Ovary (tissue), 7 donors: ENCODE measurements at regions not wholly inside any gene's neighbourhood (a gene's known extent, or its start where the extent isn't known, plus 50 kb on each side); places are given as distances from the start of the nearest gene placed in this dataset.

Experiments
- DNase-seq, 5 donors: peaks; one replicate each; pipeline ENCODE4 v3.0.0-alpha.2; 2019 to 2020
- H3K27ac ChIP-seq, 2 donors: fragments of 200-600 bp; one replicate each; pipeline versions ENCODE4 v1.5.1 to v1.8.0; 2019 to 2022
- H3K27me3 ChIP-seq: fragments of 200-600 bp; one replicate; pipeline ENCODE4 v1.8.0; 2022
- H3K36me3 ChIP-seq: fragments of 200-600 bp; sonication (generic); one replicate; pipeline ENCODE4 v1.5.1; 2019
- H3K4me1 ChIP-seq: one replicate; pipeline ENCODE4 v1.8.1; 2013; ENCODE audit warnings: mild to moderate bottlenecking, moderate library complexity; ENCODE audit not compliant: insufficient read depth
- H3K4me3 ChIP-seq: fragments of 200-600 bp; sonication (generic); one replicate; pipeline ENCODE4 v1.5.1; 2017
- H3K9me3 ChIP-seq, 2 donors: fragments of 200-600 bp in 1 of 2; sonication (generic) in 1 of 2; one replicate each; pipeline versions ENCODE4 v1.5.1 to v1.8.1; 2013 to 2019; ENCODE audit warnings: mild to moderate bottlenecking in 1 of 2, moderate library complexity in 1 of 2
- EP300 ChIP-seq: sonication (generic); formaldehyde crosslinking; IDR thresholded peaks from one replicate; pipeline ENCODE4 v1.6.1; 2017; ENCODE audit warnings: antibody characterized with exemption
- POLR2A ChIP-seq: fragments of 450-650 bp; IDR thresholded peaks from one replicate; pipeline ENCODE4 v1.6.1; 2017; ENCODE audit warnings: antibody characterized with exemption, mild to moderate bottlenecking, moderate library complexity
- WGBS, 3 donors: extraction: QIAGEN DNeasy Blood & Tissue Kit in 1 of 3; methylation state at CpG; one replicate each; pipeline versions ENCODE4 v1.1.5 to v1.1.7; 2013 to 2017; 5-methylcytosine and 5-hydroxymethylcytosine counted together
- intact Hi-C, 4 donors: fragments of 100-400 bp; cut with DNase I; formaldehyde crosslinking; loops; one replicate each; pipeline versions ENCODE4 v1.11.0 to v1.15.1; 2022 to 2023
- TF ChIP-seq, protein P1 (sequence below), 3 donors: fragments of 450-650 bp in 2 of 3; fragments of 200-600 bp in 1 of 3; IDR thresholded peaks; one replicate each; pipeline versions ENCODE4 v1.5.1 to v1.8.0; 2016 to 2022; ENCODE audit warnings: antibody characterized with exemption in 3 of 3, mild to moderate bottlenecking in 1 of 3
- donor health status: DM: no; HTN: no; CAD: no; lungs with moderate emphysema.
- donor health status: DM: no; HTN: no; CAD: no.
- donor health status: Bipolar disorder and iron deficiency.
- donor health status: DM: no; HTN: no; CAD: no.
- donor health status: DM: yes; HTN: yes; CAD: no.

DNA sequence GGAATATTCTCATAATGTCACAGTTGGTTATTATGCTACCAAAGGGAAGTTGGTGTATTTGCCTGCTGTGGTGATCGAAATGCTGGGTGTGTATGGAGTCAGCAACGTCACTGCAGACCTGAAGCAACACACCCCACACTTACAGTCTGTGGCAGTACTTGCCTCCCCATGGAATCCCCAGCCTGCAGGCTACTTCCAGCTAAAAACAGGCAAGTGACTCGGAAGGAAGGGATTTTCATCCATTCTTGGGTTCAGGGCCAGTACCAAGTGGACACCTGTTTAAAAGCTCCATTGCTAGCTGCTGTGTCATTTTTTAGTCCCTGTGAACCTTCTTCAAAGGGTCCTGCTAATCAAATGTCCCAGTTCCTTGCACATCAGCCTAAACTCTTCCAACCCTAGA is 149.6 kb downstream of the C11orf91 start:
- Histone ChIP-seq H3K4me1 (no peaks in the 10 kb centered on the region), H3K27ac (no peak overlapping the region), H3K27me3 (no peaks in the 10 kb centered on the region), H3K9me3 (no peaks in the 10 kb centered on the region), H3K36me3 (no peaks in the 10 kb centered on the region), H3K4me3 (no peak overlapping the region)
- no peak for DNase-seq
- intact Hi-C loops, result no loop called here
- WGBS, 3 donors, result 78 to 85% (median 81%) methylated on average over 3 of the region's 3 CpGs
- TF ChIP-seq, protein P1, sequence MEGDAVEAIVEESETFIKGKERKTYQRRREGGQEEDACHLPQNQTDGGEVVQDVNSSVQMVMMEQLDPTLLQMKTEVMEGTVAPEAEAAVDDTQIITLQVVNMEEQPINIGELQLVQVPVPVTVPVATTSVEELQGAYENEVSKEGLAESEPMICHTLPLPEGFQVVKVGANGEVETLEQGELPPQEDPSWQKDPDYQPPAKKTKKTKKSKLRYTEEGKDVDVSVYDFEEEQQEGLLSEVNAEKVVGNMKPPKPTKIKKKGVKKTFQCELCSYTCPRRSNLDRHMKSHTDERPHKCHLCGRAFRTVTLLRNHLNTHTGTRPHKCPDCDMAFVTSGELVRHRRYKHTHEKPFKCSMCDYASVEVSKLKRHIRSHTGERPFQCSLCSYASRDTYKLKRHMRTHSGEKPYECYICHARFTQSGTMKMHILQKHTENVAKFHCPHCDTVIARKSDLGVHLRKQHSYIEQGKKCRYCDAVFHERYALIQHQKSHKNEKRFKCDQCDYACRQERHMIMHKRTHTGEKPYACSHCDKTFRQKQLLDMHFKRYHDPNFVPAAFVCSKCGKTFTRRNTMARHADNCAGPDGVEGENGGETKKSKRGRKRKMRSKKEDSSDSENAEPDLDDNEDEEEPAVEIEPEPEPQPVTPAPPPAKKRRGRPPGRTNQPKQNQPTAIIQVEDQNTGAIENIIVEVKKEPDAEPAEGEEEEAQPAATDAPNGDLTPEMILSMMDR (IDR thresholded peaks at IDR 0.05), result no peak
- TF ChIP-seq POLR2A (no peak), EP300 (no peak)

DNA sequence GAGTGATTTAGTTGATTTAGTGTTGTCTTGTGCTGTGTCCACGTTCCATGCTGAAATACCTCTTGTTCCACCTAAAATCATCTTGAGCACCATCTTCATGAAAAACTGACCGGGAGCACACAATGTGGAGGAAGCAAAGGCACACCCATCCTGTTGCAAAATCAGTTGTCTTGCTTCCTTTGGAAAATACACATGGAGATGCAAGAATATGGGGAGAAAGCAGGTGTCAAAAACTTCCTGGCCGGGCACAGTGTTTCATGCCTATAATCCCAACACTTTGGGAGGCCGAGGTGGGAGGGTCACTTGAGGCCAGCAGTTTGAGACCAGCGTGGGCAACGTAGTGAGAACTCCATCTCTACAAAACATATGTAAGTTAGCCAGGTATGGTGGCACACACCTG is 151.1 kb downstream of the C11orf91 start:
- no peaks in the 10 kb centered on the region for H3K9me3 ChIP-seq
- intact Hi-C loops, result no loop called here
- no peaks in the 10 kb centered on the region for H3K36me3 ChIP-seq
- TF ChIP-seq EP300 (no peak), POLR2A (no peak)
- TF ChIP-seq, protein P1 (IDR thresholded peaks at IDR 0.05), result no peak
- no peaks in the 10 kb centered on the region for H3K27me3 ChIP-seq
- no peaks in the 10 kb centered on the region for H3K4me1 ChIP-seq
- no peak for DNase-seq
- H3K27ac ChIP-seq, result no peak overlapping the region
- H3K4me3 ChIP-seq, result no peak overlapping the region
- 76 to 77% (median 76%) methylated on average over 6 of the region's 6 CpGs for WGBS, 3 donors

DNA sequence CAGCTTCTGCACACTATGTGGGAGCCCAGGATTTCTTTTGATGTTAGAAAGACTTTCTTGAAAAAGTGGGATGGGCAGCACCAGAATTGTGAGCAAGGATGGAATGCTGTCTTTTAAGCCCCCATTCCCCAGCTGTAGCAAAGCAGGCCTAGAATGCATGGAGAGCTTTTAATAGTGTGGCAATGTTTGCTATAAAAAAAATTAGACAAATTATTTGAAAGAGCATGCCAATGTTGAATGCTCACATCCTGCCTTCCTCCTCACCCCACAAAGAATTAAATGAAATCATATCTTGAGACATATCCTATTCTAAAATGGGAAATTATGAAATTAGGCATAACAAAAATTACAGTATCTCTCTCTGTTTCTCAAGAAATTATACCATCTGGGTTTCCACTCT is 154.7 kb downstream of the C11orf91 start:
- Histone ChIP-seq H3K9me3 (no peaks in the 10 kb centered on the region), H3K4me1 (no peaks in the 10 kb centered on the region), H3K27ac (no peak overlapping the region), H3K27me3 (no peaks in the 10 kb centered on the region), H3K4me3 (no peak overlapping the region), H3K36me3 (no peaks in the 10 kb centered on the region)
- no peak for DNase-seq
- TF ChIP-seq, protein P1 (IDR thresholded peaks at IDR 0.05), result no peak
- TF ChIP-seq POLR2A, result no peak
- no peak for TF ChIP-seq EP300
- intact Hi-C loops, result no loop called here

DNA sequence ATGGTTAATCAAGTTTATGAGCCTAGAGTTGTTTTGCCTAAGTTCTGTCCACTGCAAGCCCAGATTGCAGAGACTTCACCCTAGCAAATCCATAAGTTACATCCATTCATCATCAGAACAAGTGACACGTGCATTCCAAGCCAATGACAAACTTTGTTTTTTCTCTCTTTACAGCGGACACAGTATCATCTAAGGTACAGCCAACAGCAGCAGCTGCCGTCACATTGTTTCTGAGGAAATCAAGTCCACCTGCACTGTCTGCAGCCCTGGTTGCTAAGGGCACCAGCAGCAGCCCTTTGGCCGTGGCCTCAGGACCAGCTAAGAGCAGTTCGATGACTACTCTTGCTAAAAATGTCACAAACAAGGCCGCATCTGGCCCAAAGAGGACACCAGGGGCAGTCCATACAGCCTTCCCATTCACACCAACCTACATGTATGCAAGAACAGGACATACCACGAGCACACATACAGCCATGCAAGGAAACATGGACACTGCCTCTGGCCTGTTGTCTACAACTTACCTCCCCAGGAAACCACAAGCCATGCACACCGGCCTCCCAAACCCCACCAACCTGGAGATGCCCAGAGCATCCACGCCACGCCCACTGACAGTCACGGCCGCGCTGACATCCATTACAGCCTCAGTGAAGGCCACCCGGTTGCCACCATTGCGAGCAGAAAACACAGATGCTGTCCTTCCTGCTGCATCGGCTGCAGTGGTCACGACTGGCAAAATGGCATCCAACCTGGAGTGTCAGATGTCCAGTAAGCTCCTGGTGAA is 155.8 kb downstream of the C11orf91 start:
- intact Hi-C loops, result no loop called here
- TF ChIP-seq EP300 (no peak), POLR2A (no peak)
- TF ChIP-seq, protein P1 (IDR thresholded peaks at IDR 0.05), result no peak
- Histone ChIP-seq H3K36me3 (no peaks in the 10 kb centered on the region), H3K4me3 (no peak overlapping the region), H3K9me3 (no peaks in the 10 kb centered on the region), H3K27me3 (no peaks in the 10 kb centered on the region), H3K27ac (no peak overlapping the region), H3K4me1 (no peaks in the 10 kb centered on the region)
- no peak for DNase-seq
- WGBS, 3 donors, result 90 to 96% (median 94%) methylated on average over 17 of the region's 17 CpGs
